ENCODE measurements at regions not wholly inside any gene's neighbourhood (a gene's known extent, or its start where the extent isn't known, plus 50 kb on each side); places are given as distances from the start of the nearest gene placed in this dataset.
A peak's percentile ranks its signal among the peaks of the same experiment; 100 is the strongest.

DNA sequence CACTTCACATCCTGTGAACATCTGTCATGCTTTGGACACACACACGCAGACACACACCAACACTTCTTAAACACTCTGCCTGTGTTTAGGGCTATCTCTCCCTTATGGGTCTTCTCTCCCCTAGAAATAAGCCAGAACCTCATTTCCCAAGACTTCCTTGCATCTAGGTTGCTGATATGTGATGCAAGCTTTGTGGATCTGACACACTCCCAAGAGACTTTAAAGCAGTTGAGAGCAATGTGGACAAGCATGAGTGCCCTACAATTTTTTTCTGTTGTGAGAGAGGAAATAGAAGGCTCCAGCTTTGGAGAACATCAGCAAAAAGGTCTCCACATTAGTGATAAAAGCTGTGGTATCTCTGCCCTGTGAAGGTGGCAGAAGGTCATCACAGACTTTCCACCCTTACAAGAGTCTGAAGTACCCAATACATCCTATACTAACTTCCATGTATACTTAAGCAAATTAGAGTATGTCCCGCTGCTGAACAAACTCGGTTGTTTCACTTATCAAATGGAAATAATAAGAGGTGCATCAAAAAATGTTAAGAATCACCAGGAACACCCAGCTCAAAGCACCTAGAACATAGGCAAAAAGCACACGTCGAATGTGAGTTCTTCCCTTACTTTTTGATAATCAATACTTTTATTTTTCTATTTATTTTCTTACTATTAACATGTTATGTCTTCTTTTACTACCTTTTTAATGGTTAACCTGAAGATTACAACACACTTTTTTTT lies 267.6 kb downstream of the SETD4 start:
- no peak for DNase-seq

DNA sequence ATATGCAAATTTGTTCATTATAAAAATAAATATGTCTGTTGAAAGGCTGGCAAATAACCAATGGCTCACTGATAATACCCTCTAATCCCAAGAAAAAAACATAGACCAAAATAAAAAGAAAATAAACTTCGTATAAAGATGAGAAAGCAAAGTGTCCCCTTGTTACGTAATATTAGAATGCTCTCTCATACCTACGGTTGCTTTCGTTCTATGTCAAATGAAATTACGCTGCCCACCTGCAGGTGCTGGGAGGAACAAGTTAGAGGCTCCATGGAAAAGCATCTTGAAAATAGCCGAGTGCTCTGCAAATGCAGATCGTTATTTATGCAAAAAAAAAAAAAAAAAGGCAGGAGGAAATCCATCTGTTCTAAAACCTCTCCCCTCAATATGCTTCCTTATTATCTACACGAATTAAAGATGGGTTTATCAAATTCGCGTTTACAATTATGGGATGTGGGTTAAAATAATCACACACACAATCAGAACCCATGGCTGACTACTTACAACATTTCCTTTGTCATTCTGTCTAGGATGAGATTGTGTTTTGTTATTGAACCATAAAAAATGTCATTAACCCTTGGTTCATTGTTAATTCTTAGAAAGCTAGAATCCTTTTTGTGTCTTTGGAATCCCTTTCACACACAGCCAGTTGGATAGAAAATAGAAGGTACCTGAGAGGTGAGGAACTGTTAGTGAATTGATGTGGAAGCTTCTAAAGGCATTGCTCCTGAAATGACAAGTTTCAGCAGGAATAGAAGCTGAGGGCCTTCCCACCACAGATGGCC lies 268.6 kb downstream of the SETD4 start:
- no peak for DNase-seq

DNA sequence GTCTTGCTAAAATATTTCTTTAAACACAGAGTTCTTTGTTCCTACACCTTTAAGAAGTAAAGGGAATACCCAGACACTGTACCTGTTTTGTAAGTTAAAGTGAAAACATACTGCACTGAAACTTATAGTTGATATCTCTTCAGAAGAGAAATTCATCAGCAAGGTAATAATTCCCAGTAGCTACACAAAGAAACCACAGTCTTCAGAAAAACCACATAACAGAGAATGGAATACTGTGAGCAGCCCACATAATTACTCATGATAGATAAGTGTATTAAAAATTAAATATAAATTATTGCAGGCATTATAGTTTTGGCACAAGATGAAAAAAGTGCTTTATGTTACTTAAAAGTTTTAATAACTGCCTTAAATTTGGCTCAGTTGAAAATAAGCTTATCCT lies 276.6 kb downstream of the SETD4 start:
- peak; percentile 44 for DNase-seq

DNA sequence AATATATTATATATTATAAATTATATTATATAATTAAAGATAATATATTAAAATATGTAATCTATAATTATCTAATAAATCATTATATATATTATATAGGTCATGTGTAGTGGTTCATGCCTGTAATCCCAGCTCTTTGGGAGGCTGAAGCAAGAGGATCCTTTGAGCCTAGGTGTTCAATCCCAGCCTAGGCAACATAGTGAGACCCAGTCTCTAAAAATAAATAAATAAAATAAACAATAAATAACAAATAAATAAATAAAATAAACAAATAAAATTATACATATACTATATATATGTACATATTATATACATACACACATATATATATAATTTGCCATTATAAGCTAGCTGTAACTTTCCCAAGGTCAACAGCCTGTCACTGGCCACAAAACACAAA lies 277.7 kb downstream of the SETD4 start:
- no peak for DNase-seq

DNA sequence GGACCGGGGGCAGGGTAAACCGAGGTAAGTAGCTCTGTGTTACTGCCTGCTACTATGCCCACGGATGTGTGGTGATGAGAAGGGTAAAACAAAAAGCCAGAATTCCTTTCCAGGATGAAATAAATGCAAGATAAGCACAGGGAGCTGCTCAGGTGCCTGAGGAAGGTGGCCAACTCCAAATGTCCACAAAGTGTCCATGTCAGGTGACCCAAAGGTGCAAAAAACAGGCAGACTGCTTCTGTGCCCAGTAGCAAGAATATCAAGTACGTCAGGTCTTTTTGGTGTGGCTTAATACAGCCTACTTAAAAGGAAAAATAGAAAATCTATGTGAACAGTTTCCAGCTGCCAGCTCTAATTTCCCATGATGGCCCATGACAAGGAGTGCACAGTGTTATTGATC lies 279.3 kb downstream of the SETD4 start:
- no peak for DNase-seq

DNA sequence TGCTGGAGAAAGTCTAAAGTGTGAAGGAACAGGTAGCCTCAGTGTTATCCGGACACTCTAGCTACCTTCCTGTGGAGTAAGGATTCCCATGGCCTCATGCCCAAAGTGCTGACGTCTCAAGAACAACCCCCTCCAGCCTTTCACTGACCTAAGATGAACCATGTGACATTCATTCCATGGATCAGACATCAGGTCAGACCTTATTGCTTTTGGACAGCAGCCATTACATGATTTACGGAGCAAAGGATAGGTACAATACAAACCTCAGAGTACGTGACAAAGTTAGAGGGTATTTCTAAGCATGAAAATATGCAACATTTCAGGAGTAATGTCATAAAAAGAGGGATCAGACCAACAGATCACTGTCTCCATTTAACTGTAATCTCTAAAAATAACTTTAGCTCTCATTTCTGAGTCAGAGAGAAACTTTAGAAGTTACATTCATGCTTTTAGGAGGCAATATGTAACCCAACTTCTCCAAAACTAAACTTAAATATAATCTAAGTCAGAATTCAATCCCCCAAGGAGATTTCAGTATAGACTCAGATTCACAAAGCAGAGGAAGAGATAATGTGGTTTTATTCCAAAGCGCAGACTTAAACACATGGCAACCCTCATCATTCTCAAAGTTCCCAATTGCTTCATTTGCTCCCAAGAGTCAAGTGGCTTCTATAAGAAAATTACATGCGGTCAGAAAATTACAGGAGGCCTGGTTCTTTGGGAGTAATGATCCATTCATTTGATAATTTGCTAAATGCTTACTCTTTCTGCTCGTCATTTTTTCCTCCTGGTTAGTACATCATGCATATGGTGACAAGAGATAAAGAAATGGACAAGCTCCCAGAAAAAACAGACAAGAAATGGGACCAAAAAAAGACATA lies 280.4 kb downstream of the SETD4 start:
- DNase-seq = peak; percentile 99

DNA sequence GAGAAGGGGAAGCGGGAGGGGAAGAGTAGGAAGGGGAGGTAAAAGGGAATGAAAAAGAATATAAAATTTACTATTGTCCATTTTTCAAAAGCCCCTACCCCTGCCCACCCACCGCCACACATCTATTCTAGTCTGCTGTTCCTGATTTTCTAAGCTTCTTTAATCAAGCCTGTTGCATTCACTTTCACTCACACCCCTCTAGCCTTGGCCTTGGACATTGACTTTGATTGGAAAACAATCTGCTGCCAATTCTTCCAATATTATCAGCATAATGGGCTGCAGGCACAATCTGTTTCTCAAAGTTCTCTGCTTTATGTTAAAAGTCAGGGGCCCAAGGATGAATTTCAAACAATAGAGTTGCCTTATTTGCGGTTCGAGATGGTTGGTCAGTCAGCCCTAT lies 281.2 kb downstream of the SETD4 start:
- no peak for DNase-seq

DNA sequence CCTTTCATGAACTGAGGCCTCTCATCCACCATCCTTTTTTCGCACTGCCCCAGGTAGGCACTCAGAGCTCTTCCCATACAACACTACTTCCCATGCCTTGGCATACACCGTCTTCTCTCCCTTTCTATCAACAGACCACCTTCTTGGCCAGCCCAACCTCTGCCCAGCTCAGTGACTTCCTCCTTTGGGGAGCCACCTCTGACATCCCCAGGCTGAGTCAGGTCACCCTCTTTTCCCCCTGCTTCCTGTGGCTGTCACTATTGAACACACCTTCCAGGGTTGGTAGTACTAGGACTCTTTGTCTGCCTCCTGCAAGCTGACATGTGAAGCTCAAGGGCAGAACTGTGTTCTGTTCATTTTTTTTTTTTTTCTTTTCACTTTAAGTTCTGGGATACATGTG lies 283.2 kb downstream of the SETD4 start:
- DNase-seq = no peak

DNA sequence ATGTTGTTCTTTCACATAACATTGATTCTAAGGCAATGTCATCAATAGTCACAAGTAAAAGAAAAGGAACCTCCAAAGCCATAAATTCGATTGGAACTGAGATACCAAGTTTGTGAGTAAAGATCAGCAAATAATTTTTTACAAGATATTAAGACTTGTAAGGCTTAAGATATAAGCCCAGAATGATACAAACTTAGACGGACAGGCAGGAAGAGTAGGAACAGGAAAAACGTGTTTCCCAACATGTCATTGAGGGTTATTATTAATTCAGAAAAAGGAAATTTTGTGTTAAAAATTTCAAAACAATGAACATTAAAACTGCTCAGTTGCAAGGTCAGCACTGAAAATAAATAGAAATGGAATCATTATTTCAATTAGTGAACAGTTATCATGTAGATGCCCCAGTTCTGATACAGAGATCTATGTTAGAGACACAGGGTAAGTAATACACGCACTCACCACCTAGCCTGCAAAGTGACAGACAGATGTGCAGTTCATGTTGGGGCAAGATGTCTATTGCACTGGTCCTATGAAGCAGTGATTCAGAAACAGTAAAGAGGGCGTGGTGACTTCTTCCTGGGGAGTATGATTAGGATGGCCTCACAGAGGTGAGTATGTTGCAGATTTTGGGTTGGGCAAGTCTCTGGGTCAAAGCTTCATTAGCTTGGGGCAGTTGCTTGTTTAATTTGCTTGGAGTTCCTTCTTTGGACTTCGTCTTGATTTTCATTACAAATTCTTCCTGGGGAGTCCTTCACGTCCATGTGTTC lies 284.4 kb downstream of the SETD4 start:
- DNase-seq = no peak

DNA sequence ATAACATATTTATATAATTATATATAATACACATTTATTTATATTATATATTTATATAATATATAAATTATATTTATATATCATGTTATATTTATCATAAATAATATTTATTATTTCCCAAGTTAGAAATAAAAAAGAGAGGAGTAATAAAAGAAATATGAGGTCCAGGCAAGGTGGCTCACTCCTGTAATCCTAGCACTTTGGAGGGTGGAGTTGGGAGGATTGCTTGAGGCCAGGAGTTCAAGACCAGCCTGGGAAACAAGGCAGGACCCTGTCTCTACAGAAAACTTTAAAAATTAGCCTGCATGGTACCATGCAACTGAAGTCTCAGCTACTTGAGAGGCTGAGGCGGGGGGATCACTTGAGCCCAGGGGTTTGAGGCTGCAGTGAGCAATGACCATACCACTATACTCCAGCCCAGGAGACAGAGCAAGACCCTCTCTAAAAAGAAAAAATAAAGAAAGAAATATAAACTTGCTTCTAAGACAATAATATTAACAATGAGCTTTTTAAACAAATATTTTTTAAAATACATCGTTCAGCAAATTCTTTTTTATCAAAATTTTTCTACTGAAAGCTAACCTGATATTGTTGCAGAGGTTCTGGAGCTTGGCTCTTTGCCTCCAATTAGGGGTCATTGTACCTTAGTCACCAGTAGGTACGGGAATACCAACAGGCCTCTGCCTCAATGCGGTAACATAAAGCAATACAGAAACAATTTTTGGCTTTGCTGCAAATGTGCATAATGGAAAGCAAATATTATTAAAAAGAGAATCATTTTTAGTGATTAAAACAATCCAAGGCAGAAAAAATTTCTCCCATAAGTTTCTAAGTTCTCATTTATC lies 290.0 kb downstream of the SETD4 start:
- no peak for DNase-seq

DNA sequence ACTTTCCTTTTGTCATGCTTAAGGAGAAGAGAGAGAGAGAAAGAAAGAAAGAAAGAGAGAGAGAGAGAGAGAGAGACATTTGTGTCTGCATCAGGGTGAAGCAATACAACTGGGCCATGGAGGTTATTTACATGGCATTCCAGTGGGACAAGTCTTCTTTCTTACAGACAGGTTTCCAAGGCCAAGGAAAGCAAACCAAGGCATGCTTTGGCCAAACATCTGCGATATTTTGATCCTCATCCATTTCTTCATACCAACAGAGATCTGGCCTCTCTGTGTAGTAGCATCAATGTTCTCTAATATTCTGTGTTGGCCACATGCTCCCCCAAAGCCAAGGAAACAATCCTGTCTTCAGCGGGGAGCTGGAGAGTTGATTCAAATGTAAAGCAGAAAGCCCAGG lies 292.1 kb downstream of the SETD4 start:
- DNase-seq = no peak

DNA sequence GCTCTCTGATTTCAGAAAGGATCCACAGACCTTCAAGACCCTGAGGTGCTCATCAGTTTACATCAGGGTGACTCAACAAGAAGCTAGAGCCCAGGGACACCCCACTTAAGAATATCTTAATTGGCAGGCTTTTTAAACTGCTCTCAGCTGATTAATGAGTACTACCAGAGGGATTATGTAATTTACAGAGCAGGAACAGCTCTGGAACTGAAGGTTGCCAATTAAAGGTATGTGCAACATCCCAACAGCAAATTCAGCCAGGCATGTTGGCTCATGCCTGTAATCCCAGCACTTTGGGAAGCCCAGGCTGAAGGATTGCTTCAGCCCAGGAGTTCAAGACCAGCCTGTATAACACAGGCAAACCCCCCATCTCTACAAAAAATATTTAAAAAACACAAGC lies 295.7 kb downstream of the SETD4 start:
- no peak for DNase-seq

DNA sequence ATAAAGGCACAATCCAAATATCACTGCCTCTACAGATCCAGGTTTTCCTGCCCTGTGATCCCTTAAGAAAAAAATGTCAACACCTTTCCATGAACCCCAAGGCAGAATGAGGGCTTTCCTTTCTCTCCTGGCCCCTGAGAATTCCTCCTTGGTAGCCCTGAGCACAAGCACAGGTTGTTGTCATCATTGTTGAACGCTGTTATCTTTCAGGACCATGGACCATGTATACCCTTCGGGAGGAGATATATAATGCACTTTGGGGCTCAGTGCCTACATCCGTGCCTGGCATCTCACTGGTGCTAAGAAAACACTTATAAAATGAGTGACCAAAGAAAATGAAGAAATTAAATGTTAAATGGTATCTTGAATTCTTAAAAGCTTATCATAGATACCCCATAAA lies 296.2 kb downstream of the SETD4 start:
- no peak for DNase-seq

DNA sequence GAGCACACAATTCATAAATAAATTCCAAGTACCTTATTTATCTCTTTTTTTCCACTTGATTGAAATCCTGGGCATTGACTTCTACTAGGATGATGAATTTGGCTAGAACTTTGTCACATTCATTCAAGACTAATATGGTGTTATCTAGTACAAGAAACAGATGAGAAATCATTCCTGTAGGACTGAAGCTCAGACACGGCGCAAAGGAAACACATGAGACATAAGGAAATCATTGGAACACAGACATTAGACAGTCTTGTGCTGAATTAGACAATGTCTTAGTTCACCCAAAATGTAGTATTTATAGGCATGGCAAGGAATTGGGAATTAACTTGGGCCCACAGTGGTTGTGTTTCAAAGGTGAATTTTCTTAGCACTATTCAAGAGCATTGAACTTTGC lies 305.7 kb downstream of the SETD4 start:
- DNase-seq = no peak

DNA sequence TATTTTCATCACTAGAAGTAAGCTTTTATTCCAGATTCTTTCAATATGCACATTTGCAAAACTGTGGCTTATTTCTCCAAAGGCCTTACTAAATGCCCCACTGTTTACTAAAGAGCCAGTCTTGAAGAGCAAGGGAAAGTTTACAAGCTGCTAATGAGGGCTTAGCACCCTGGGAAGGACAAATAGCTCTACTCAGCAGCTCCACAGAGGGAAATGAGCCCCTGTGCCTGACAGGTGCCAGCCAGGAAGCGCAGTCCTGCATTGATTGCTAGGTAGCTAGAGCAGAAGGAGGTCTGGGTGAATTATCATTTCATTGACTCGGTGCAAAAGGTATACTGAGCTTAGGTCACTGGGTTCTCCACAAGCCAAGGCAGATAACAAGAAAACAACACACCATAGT lies 307.0 kb downstream of the SETD4 start:
- no peak for DNase-seq

DNA sequence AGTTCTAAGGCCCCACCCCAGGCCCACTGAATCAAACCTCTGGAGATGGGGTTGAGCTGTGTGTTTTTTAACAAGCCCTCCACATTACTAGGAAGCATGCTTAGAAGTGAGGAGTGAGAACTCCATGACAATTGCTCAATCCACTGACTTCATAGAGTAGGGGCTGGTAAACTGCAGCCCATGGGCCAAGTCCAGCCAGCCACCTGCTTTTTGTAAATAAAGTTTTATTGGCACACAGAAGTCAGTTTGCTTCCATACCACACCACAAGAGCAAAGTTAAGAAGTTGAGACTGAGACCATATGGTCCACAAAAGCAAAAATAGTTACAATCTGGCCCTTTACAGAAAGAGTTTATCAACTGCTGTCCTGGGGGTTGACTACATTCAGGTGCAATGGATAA lies 309.2 kb downstream of the SETD4 start:
- no peak for DNase-seq

DNA sequence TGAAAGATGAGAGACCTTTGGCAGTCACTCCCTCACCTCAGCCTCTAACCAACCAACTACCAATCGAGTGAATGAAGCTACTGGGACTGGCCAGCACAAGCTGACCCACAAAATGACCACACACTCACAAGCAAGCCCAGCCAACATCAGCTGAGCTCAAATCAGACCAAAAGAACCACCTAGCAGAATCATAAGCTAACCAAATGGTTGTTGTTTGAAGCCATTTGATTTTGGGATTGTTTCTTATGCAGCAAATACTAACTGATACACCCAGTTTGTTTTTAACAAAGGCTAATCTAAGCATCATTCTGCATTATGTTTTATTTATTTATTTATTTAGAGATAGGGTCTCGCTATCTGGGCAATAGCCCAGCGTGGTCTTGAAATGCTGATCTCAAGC lies 310.4 kb downstream of the SETD4 start:
- no peak for DNase-seq

DNA sequence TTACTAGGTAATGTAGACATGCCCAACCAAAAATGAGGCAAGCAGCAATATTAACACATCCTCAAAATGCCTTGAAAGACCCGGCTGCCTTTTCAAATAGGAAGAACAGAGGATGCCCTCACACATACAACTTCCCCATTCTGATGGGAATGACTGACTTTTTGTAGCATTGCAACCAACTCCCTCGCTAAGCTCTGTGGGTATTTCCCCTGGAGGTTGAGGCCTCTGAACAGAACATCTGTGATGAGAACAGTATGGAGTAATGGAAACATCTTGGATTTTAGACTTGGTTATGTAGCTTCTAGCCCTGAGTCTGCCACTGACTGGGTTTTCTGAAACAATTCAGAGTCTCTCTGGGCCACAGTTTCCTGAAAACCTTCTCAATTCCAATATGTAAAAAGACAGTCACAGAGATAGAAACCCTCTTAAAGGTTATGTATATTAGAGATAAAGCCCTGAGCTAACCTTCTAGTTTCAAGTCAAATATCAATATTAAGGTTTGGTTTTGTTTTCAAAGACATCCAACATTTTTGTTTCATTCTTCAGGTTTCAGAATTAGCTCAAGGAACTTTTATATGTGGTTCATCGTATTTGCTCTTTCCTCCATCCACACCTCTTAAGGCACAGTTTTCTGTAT lies 311.5 kb downstream of the SETD4 start:
- no peak for DNase-seq

DNA sequence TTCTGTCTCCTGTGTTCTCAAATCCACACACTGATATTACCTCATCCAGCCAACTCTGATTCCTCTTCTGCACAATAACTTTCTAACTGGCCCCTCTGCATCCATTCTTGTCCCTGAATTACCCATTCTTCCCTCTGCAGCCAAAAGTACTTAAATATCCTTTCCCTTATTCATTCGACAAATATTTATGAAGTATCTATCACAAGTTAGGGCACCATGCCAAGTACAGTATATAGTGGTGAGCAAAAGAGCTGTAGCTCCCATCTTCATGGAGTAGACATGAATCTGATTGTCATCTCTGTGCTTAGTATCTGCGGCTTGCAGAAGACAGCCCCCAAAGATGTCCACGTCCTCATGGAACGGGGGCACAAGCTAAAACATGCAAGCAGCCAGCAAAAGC lies 316.8 kb downstream of the SETD4 start:
- DNase-seq = peak; percentile 81

DNA sequence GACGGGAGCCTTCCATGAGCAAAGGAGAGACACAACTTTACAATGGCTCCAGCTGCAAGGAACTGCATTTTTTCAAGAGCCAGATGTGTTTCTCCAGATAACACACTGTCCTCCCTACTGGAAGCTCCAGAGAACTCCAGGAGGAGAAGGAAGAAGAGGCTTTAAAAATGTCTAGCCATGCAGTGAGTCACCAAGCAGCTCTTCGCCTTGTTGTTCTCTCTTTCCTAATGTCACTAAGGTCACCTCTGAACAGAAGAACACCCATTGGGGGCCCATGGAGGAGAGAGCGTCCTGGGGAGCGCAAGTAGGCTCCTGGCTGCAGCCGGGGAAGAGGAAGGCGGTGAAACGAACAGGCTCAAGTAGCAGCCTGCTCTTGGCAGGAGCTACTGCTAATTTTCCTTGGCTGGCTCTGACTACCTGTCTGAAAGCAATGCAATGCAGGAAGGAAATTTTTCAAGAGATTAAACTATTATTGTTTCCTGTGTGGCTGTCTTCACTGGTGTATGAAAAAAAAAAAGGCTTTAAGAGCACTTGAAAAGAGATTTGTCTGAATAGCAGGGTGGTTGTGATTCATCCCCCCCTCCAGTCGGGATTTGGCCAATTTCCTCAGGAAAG lies 321.9 kb downstream of the SETD4 start:
- DNase-seq = peak; percentile 83

DNA sequence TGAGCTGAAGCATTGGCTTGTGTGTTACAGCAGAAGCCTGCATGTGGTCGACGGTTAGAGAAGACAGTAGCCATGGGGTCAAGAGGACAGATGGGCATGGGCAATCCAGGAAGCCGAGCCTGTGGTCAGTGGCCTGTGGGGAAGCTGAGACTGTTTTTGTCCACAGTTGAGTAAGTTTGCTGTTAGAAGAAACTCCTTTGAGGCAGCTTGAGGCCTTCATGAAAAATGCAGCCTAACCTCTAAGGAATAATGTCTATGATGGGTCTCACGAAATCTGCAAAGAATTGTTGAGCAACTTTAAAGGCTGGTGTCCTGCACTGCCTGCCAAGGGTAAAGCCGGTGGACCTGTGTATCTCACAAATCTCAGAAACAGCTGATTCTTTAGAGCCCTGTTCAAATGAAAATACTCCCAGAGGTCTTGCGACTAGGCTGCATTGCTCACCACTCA lies 322.4 kb downstream of the SETD4 start:
- peak; percentile 86 for DNase-seq

Measured in fibroblast of upper back skin (primary cell).